ENCODE measurements at regions not wholly inside any gene's neighbourhood (a gene's known extent, or its start where the extent isn't known, plus 50 kb on each side); places are given as distances from the start of the nearest gene placed in this dataset.

GRCh38 chrX:118249146-118249545 is 96.8 kb upstream of the WDR44 start:
- Histone ChIP-seq H3K36me3 (replicated peaks in 1 of 2; ENCODE audit: control extremely low read depth in 1 of 2, control insufficient read depth in 1 of 2, extremely low read depth in 1 of 2, insufficient read depth in 2 of 2, low read length in 1 of 2) (no peaks in the 10 kb centered on the region), H3K9ac (ENCODE audit: low read length) (no peak overlapping the region), H3K4me2 (replicated peaks; ENCODE audit: low read depth, low read length, poor library complexity, severe bottlenecking) (no peak overlapping the region), H2AFZ (ENCODE audit: insufficient read depth, low read depth, low read length, poor library complexity, severe bottlenecking) (no peak overlapping the region), H3K27me3 (replicated peaks in 1 of 4; ENCODE audit: control extremely low read depth in 1 of 4, control insufficient read depth in 3 of 4, insufficient read depth in 4 of 4, low read length in 3 of 4) (no peaks in the 10 kb centered on the region), H3K79me2 (ENCODE audit: control insufficient read depth, insufficient read depth, low read length) (no peaks in the 10 kb centered on the region), H3K27ac (ENCODE audit: low read length in 2 of 2) (no peak overlapping the region), H4K20me1 (ENCODE audit: control insufficient read depth, insufficient read depth, low read length, poor library complexity, severe bottlenecking) (no peaks in the 10 kb centered on the region), H3K4me3 (ENCODE audit: control extremely low read depth in 1 of 5, extremely low read depth in 1 of 5, insufficient read depth in 1 of 5, low read depth in 2 of 5, low read length in 4 of 5) (no peak overlapping the region), H3K9me3 (ENCODE audit: control extremely low read depth in 1 of 3, control insufficient read depth in 2 of 3, insufficient read depth in 1 of 3, low read length in 2 of 3) (no peaks in the 10 kb centered on the region), H3K4me1 (ENCODE audit: control insufficient read depth in 2 of 2, insufficient read depth in 2 of 2, low read length in 2 of 2) (no peaks in the 10 kb centered on the region)
- DNase-seq (no peak), ATAC-seq (ENCODE audit: low read depth) (no peak)
- Mint-ChIP-seq H3K27ac (no peak overlapping the region), H3K9me3 (ENCODE audit: insufficient read depth) (no peaks in the 10 kb centered on the region), H3K27me3 (no peaks in the 10 kb centered on the region), H3K4me3 (no peak overlapping the region), H3K4me1 (no peaks in the 10 kb centered on the region)
- ChIA-PET CTCF (no interaction called here), POLR2A (no interaction called here)
- TF ChIP-seq CTCF (IDR thresholded peaks at IDR 0.05) = no peak
- intact Hi-C loops (cut with micrococcal nuclease) = no loop called here

- ATAC-seq (ENCODE audit: low read depth) (no peak), DNase-seq (no peak)
- H3K4me1 Mint-ChIP-seq = no peaks in the 10 kb centered on the region
- no peaks in the 10 kb centered on the region for H3K79me2 ChIP-seq (ENCODE audit: control insufficient read depth, insufficient read depth, low read length)
- no peak overlapping the region for H3K27ac ChIP-seq (ENCODE audit: low read length in 2 of 2)
- no peak overlapping the region for H3K4me3 Mint-ChIP-seq
- ChIA-PET CTCF (no interaction called here), POLR2A (no interaction called here)
- H3K4me1 ChIP-seq (ENCODE audit: control insufficient read depth in 2 of 2, insufficient read depth in 2 of 2, low read length in 2 of 2) = no peaks in the 10 kb centered on the region
- no peaks in the 10 kb centered on the region for H3K9me3 ChIP-seq (ENCODE audit: control extremely low read depth in 1 of 3, control insufficient read depth in 2 of 3, insufficient read depth in 1 of 3, low read length in 2 of 3)
- H3K36me3 ChIP-seq (replicated peaks in 1 of 2; ENCODE audit: control extremely low read depth in 1 of 2, control insufficient read depth in 1 of 2, extremely low read depth in 1 of 2, insufficient read depth in 2 of 2, low read length in 1 of 2) = no peaks in the 10 kb centered on the region
- TF ChIP-seq CTCF (IDR thresholded peaks at IDR 0.05) = no peak
- TF ChIP-seq EZH2 (IDR thresholded peaks at IDR 0.05; ENCODE audit: borderline replicate concordance, insufficient read depth, low read depth, low read length, poor library complexity, severe bottlenecking) = no peak
- no peak overlapping the region for H3K9ac ChIP-seq (ENCODE audit: low read length)
- H3K4me2 ChIP-seq (replicated peaks; ENCODE audit: low read depth, low read length, poor library complexity, severe bottlenecking) = no peak overlapping the region
- H3K4me3 ChIP-seq (ENCODE audit: control extremely low read depth in 1 of 5, extremely low read depth in 1 of 5, insufficient read depth in 1 of 5, low read depth in 2 of 5, low read length in 4 of 5) = no peak overlapping the region
- no peak overlapping the region for H2AFZ ChIP-seq (ENCODE audit: insufficient read depth, low read depth, low read length, poor library complexity, severe bottlenecking)
- H4K20me1 ChIP-seq (ENCODE audit: control insufficient read depth, insufficient read depth, low read length, poor library complexity, severe bottlenecking) = no peaks in the 10 kb centered on the region
- H3K27me3 Mint-ChIP-seq = no peaks in the 10 kb centered on the region
- intact Hi-C loops (cut with micrococcal nuclease) = no loop called here
- WGBS (ENCODE audit: insufficient coverage) = no CpG with 5 or more reads among the region's 1 CpG
- H3K9me3 Mint-ChIP-seq (ENCODE audit: insufficient read depth) = no peaks in the 10 kb centered on the region
- H3K27ac Mint-ChIP-seq = no peak overlapping the region
- H3K27me3 ChIP-seq (replicated peaks in 1 of 4; ENCODE audit: control extremely low read depth in 1 of 4, control insufficient read depth in 3 of 4, insufficient read depth in 4 of 4, low read length in 3 of 4) = no peaks in the 10 kb centered on the region
These were observed 95.5 kb upstream of the WDR44 start for GRCh38 chrX:118250445-118250844.

Measured in B cell (primary cell).